NB4 (cell line): ENCODE measurements at regions not wholly inside any gene's neighbourhood (a gene's known extent, or its start where the extent isn't known, plus 50 kb on each side); places are given as distances from the start of the nearest gene placed in this dataset.

Experiments used
- DNase-seq: peaks from one replicate; pipeline ENCODE4 v3.0.0; 2010; ENCODE audit warnings: low read depth
- H3K4me3 ChIP-seq: one replicate; pipeline ENCODE4 v1.5.1; 2011; ENCODE audit warnings: mild to moderate bottlenecking, low read depth, low read length, moderate library complexity
- CTCF ChIP-seq: IDR thresholded peaks from one replicate; pipeline ENCODE4 v1.5.1; 2012; ENCODE audit warnings: low read depth, low read length
- MAX ChIP-seq: IDR thresholded peaks from 2 replicates; pipeline ENCODE4 v1.6.1; 2011; ENCODE audit warnings: low read depth, low read length
- MYC ChIP-seq: IDR thresholded peaks from 2 replicates; pipeline ENCODE4 v1.6.1; 2011; ENCODE audit warnings: low read depth, low read length
- POLR2A ChIP-seq: IDR thresholded peaks from 2 replicates; pipeline ENCODE4 v1.6.1; 2011; ENCODE audit warnings: mild to moderate bottlenecking; ENCODE audit not compliant: insufficient read length; ENCODE audit errors: extremely low read depth

- no peak for TF ChIP-seq CTCF
- TF ChIP-seq MAX = no peak
- no peak for TF ChIP-seq POLR2A
- no peak for TF ChIP-seq MYC
- DNase-seq = no peak
- no peak overlapping the region for H3K4me3 ChIP-seq
Observed at GRCh38 chr4:53913771-53914170, 150.6 kb downstream of the CHIC2 start.

GRCh38 chr4:53912766-53913497 lies 151.5 kb downstream of the CHIC2 start:
- H3K4me3 ChIP-seq = no peak overlapping the region
- TF ChIP-seq CTCF (no peak), POLR2A (no peak), MYC (no peak), MAX (no peak)

GRCh38 chr4:53908661-53909078 lies 155.7 kb downstream of the CHIC2 start:
- TF ChIP-seq CTCF = peak; percentile 82
- TF ChIP-seq MYC = no peak; the same call in 1 of the 2 replicates
- peak; percentile 39; the same call in 1 of the 2 replicates for TF ChIP-seq MAX
- H3K4me3 ChIP-seq = peak overlapping the region; percentile 25
- peak; percentile 93 for DNase-seq

More at GRCh38 chr4:53912766-53913497, 151.5 kb downstream of the CHIC2 start:
- no peak for DNase-seq

GRCh38 chr4:53907772-53908171 lies 156.6 kb downstream of the CHIC2 start:
- TF ChIP-seq POLR2A (no peak), CTCF (no peak), MAX (no peak), MYC (no peak)
- no peak for DNase-seq

GRCh38 chr4:53906606-53907190 lies 157.7 kb downstream of the CHIC2 start:
- TF ChIP-seq MAX (no peak), POLR2A (no peak), MYC (no peak), CTCF (no peak)
- DNase-seq = no peak
- no peak overlapping the region for H3K4me3 ChIP-seq

More at GRCh38 chr4:53907772-53908171, 156.6 kb downstream of the CHIC2 start:
- H3K4me3 ChIP-seq = no peak overlapping the region
